ENCODE measurements at regions not wholly inside any gene's neighbourhood (a gene's known extent, or its start where the extent isn't known, plus 50 kb on each side); places are given as distances from the start of the nearest gene placed in this dataset. TPM values are rescaled to one million over a fixed set of nuclear protein-coding genes. Genes with fewer than 3 reads are reported as not detected.

GRCh38 chr1:233561708-233562426 lies 52.0 kb upstream of the KCNK1 start:
- Histone ChIP-seq H4K20me1 (ENCODE audit: insufficient read depth, poor library complexity, severe bottlenecking) (no peaks in the 10 kb centered on the region), H3K36me3 (replicated peaks; ENCODE audit: insufficient read depth, low read depth) (no peaks in the 10 kb centered on the region), H3K4me1 (ENCODE audit: insufficient read depth) (no peaks in the 10 kb centered on the region), H3K4me2 (no peak overlapping the region), H3K9me2 (replicated peaks; ENCODE audit: insufficient read depth) (no peaks in the 10 kb centered on the region), H3K27me3 (no peaks in the 10 kb centered on the region), H2AFZ (no peak overlapping the region), H3K9me3 (ENCODE audit: low read depth) (no peaks in the 10 kb centered on the region), H3K4me3 (no peak overlapping the region), H3K27ac (no peak overlapping the region), H3K79me2 (no peaks in the 10 kb centered on the region)
- DNase-seq (ENCODE audit: low spot score), result no peak
- TF ChIP-seq EZH2phosphoT487 (IDR thresholded peaks at IDR 0.05; ENCODE audit: low read depth, severe bottlenecking, unreplicated experiment), result no peak
- no peak for TF ChIP-seq EZH2 (IDR thresholded peaks at IDR 0.05; ENCODE audit: borderline replicate concordance)
- TF ChIP-seq CTCF (IDR thresholded peaks at IDR 0.05; ENCODE audit: poor library complexity), result no peak

Small RNA genes lying in the stretch of these regions (small RNA-seq; reads per million reads assigned to genes)
- not detected for gene RNU4-77P
